ENCODE measurements at regions not wholly inside any gene's neighbourhood (a gene's known extent, or its start where the extent isn't known, plus 50 kb on each side); places are given as distances from the start of the nearest gene placed in this dataset.
A peak's percentile ranks its signal among the peaks of the same experiment; 100 is the strongest.

DNA sequence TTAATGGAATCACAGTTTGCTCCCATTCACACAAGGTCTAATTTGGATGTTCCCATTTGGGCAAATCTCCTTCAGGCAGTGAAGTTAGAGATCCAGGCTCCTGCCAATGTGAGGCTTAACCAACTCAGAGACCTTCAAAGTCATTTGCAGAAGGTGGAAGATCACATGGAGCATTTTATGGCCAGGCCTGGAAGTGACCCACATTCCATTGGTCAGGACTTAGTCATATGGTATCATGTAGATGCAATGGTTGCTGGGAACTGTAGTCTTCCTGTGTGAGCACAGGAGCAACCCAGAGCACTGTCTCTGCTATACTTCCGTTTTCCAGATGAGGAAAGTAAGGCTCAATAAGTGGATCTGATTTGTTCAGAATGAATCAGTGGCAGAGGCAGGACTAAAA, 292.7 kb upstream of the SMARCA2 start:
- DNase-seq (ENCODE audit: low spot score) = no peak
- TF ChIP-seq, protein P1, sequence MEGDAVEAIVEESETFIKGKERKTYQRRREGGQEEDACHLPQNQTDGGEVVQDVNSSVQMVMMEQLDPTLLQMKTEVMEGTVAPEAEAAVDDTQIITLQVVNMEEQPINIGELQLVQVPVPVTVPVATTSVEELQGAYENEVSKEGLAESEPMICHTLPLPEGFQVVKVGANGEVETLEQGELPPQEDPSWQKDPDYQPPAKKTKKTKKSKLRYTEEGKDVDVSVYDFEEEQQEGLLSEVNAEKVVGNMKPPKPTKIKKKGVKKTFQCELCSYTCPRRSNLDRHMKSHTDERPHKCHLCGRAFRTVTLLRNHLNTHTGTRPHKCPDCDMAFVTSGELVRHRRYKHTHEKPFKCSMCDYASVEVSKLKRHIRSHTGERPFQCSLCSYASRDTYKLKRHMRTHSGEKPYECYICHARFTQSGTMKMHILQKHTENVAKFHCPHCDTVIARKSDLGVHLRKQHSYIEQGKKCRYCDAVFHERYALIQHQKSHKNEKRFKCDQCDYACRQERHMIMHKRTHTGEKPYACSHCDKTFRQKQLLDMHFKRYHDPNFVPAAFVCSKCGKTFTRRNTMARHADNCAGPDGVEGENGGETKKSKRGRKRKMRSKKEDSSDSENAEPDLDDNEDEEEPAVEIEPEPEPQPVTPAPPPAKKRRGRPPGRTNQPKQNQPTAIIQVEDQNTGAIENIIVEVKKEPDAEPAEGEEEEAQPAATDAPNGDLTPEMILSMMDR (IDR thresholded peaks at IDR 0.05; ENCODE audit: borderline replicate concordance, control extremely low read depth, extremely low read depth, insufficient read depth, missing control alignments) = no peak
- in situ Hi-C loops (cut with MboI; ENCODE audit: low sequenced_read_pairs, unreplicated experiment) = loop anchor here (25.0 kb wide), 1 partner anchor 365 kb away; no protein-coding TSS in a partner anchor

- in situ Hi-C loops (cut with MboI; ENCODE audit: low sequenced_read_pairs, unreplicated experiment) = loop anchor here (25.0 kb wide), 1 partner anchor 364 kb away; no protein-coding TSS in a partner anchor
- DNase-seq (ENCODE audit: low spot score) = no peak
- TF ChIP-seq, protein P1 (IDR thresholded peaks at IDR 0.05; ENCODE audit: borderline replicate concordance, control extremely low read depth, extremely low read depth, insufficient read depth, missing control alignments) = no peak
These were observed 291.6 kb upstream of the SMARCA2 start for GRCh38 chr9:1723522-1724015.

GRCh38 chr9:1726993-1727759, 288.0 kb upstream of the SMARCA2 start:
- in situ Hi-C loops (cut with MboI; ENCODE audit: low sequenced_read_pairs, unreplicated experiment) = no loop called here
- no peak for DNase-seq (ENCODE audit: low spot score)

GRCh38 chr9:1729631-1730030, 285.5 kb upstream of the SMARCA2 start:
- in situ Hi-C loops (cut with MboI; ENCODE audit: low sequenced_read_pairs, unreplicated experiment) = no loop called here
- TF ChIP-seq, protein P1 (IDR thresholded peaks at IDR 0.05; ENCODE audit: borderline replicate concordance, control extremely low read depth, extremely low read depth, insufficient read depth, missing control alignments) = no peak
- DNase-seq (ENCODE audit: low spot score) = no peak

More at GRCh38 chr9:1726993-1727759, 288.0 kb upstream of the SMARCA2 start:
- TF ChIP-seq, protein P1 (IDR thresholded peaks at IDR 0.05; ENCODE audit: borderline replicate concordance, control extremely low read depth, extremely low read depth, insufficient read depth, missing control alignments) = no peak

GRCh38 chr9:1732670-1733069, 282.5 kb upstream of the SMARCA2 start:
- TF ChIP-seq, protein P1 (IDR thresholded peaks at IDR 0.05; ENCODE audit: borderline replicate concordance, control extremely low read depth, extremely low read depth, insufficient read depth, missing control alignments) = peak; percentile 30
- in situ Hi-C loops (cut with MboI; ENCODE audit: low sequenced_read_pairs, unreplicated experiment) = no loop called here
- peak; percentile 12 for DNase-seq (ENCODE audit: low spot score)

GRCh38 chr9:1738511-1739100, 276.5 kb upstream of the SMARCA2 start:
- in situ Hi-C loops (cut with MboI; ENCODE audit: low sequenced_read_pairs, unreplicated experiment) = no loop called here
- DNase-seq (ENCODE audit: low spot score) = no peak
- TF ChIP-seq, protein P1 (IDR thresholded peaks at IDR 0.05; ENCODE audit: borderline replicate concordance, control extremely low read depth, extremely low read depth, insufficient read depth, missing control alignments) = no peak

Data from GM13976 (cell line).